Posterior cingulate gyrus (tissue), 11 donors: ENCODE measurements at regions not wholly inside any gene's neighbourhood (a gene's known extent, or its start where the extent isn't known, plus 50 kb on each side); places are given as distances from the start of the nearest gene placed in this dataset.

ENCODE experiments used
- DNase-seq, 10 donors: peaks; one replicate each; pipeline versions ENCODE4 v3.0.0 to v3.0.0-alpha.2; 2020 to 2021; ENCODE audit warnings: mixed read lengths in 3 of 10
- intact Hi-C: fragments of 100-400 bp; cut with DNase I; formaldehyde crosslinking; loops from one replicate; pipeline ENCODE4 v1.15.1; 2023

GRCh38 chr2:9156483-9156882 is 50.1 kb upstream of the ASAP2 start:
- intact Hi-C loops, result no loop called here
- no peak for DNase-seq

- DNase-seq, result no peak
- intact Hi-C loops, result no loop called here
These were observed 52.6 kb upstream of the ASAP2 start for GRCh38 chr2:9154061-9154460.

GRCh38 chr2:9153643-9153980 is 53.0 kb upstream of the ASAP2 start:
- intact Hi-C loops, result no loop called here
- DNase-seq, result no peak

- intact Hi-C loops, result no loop called here
- peak in 1 of 10 donors; percentile 29 for DNase-seq
These were observed 53.5 kb upstream of the ASAP2 start for GRCh38 chr2:9152975-9153642.

GRCh38 chr2:9150906-9151305 is 55.7 kb upstream of the ASAP2 start:
- intact Hi-C loops, result no loop called here
- DNase-seq, result peak in 1 of 10 donors; percentile 51

GRCh38 chr2:9150568-9150900 is 56.1 kb upstream of the ASAP2 start:
- DNase-seq, result peak in 1 of 10 donors; percentile 62
- intact Hi-C loops, result no loop called here

GRCh38 chr2:9149726-9150567 is 56.7 kb upstream of the ASAP2 start:
- peak in 1 of 10 donors; percentile 57 for DNase-seq
- intact Hi-C loops, result loop anchor here (10.0 kb wide), 2 partner anchors 55 to 325 kb away; partner anchors contain the start of genes ASAP2 and IAH1

GRCh38 chr2:9149388-9149660 is 57.3 kb upstream of the ASAP2 start:
- peak in 1 of 10 donors; percentile 65 for DNase-seq
- intact Hi-C loops, result loop anchor here (10.0 kb wide), 2 partner anchors 55 to 325 kb away; partner anchors contain the start of genes ASAP2 and IAH1

GRCh38 chr2:9146646-9147045 is 60.0 kb upstream of the ASAP2 start:
- DNase-seq, result no peak
- intact Hi-C loops, result loop anchor here (10.0 kb wide), 2 partner anchors 58 to 328 kb away; partner anchors contain the start of genes ASAP2 and IAH1

GRCh38 chr2:9145752-9146430 is 60.7 kb upstream of the ASAP2 start:
- DNase-seq, result no peak
- intact Hi-C loops, result loop anchor here (10.0 kb wide), 2 partner anchors 59 to 329 kb away; partner anchors contain the start of genes ASAP2 and IAH1

GRCh38 chr2:9145109-9145751 is 61.4 kb upstream of the ASAP2 start:
- DNase-seq, result no peak
- intact Hi-C loops, result loop anchor here (10.0 kb wide), 2 partner anchors 60 to 330 kb away; partner anchors contain the start of genes ASAP2 and IAH1

- DNase-seq, result no peak
- intact Hi-C loops, result loop anchor here (5.0 to 10.0 kb wide), 3 partner anchors 60 to 330 kb away; partner anchors contain the start of genes ASAP2, CPSF3, IAH1 and ITGB1BP1
These were observed 62.0 kb upstream of the ASAP2 start for GRCh38 chr2:9144617-9145016.

GRCh38 chr2:9144046-9144445 is 62.6 kb upstream of the ASAP2 start:
- intact Hi-C loops, result loop anchor here (5.0 to 10.0 kb wide), 3 partner anchors 61 to 331 kb away; partner anchors contain the start of genes ASAP2, CPSF3, IAH1 and ITGB1BP1
- no peak for DNase-seq

- intact Hi-C loops, result loop anchor here (2.0 to 10.0 kb wide), 5 partner anchors 61 to 331 kb away; partner anchors contain the start of genes ASAP2, CPSF3, IAH1 and ITGB1BP1
- DNase-seq, result no peak
These were observed 63.3 kb upstream of the ASAP2 start for GRCh38 chr2:9143264-9143815.

- intact Hi-C loops, result loop anchor here (2.0 to 10.0 kb wide), 5 partner anchors 62 to 332 kb away; partner anchors contain the start of genes ASAP2, CPSF3, IAH1 and ITGB1BP1
- peak; percentile 73 to 97 (median 88) for DNase-seq
These were observed 63.9 kb upstream of the ASAP2 start for GRCh38 chr2:9142551-9143263.

- intact Hi-C loops, result loop anchor here (2.0 to 10.0 kb wide), 5 partner anchors 63 to 333 kb away; partner anchors contain the start of genes ASAP2, CPSF3, IAH1 and ITGB1BP1
- DNase-seq, result no peak
These were observed 64.7 kb upstream of the ASAP2 start for GRCh38 chr2:9141706-9142460.

- intact Hi-C loops, result loop anchor here (5.0 to 10.0 kb wide), 3 partner anchors 64 to 334 kb away; partner anchors contain the start of genes ASAP2, CPSF3, IAH1 and ITGB1BP1
- DNase-seq, result no peak
These were observed 65.4 kb upstream of the ASAP2 start for GRCh38 chr2:9141091-9141667.

- intact Hi-C loops, result loop anchor here (5.0 to 10.0 kb wide), 3 partner anchors 64 to 334 kb away; partner anchors contain the start of genes ASAP2, CPSF3, IAH1 and ITGB1BP1
- no peak for DNase-seq
These were observed 66.0 kb upstream of the ASAP2 start for GRCh38 chr2:9140645-9141044.
